ENCODE measurements at regions not wholly inside any gene's neighbourhood (a gene's known extent, or its start where the extent isn't known, plus 50 kb on each side); places are given as distances from the start of the nearest gene placed in this dataset.

DNA sequence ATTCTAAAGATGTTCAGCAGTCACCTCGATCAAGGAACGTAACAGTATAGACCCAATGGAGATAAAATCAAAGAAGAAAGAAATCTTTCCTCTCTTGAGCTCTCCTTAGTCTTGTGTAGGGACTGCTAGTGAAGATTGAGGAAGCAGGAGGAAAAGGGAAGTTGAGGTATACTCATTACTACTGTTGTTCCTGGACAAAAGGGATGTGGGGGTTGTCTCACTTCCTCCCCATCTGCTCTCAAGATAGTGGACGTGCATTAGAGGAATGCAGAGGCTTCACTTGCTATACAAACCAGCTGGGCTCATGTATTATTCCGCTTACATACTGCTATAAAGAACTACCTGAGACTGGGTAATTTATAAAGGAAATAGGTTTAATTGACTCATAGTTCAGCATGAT lies 208.9 kb upstream of the ARHGEF9 start:
- Histone ChIP-seq H3K9ac (ENCODE audit: low read depth, low read length) (no peak overlapping the region), H3K27ac (ENCODE audit: low read depth, low read length) (no peak overlapping the region), H3K9me3 (ENCODE audit: control insufficient read depth, insufficient read depth, low read length) (peaks cover 39% of the 10 kb centered on the region), H3K36me3 (ENCODE audit: control insufficient read depth, insufficient read depth, low read length) (no peaks in the 10 kb centered on the region), H3K4me3 (ENCODE audit: low read depth, low read length) (no peak overlapping the region), H3K27me3 (ENCODE audit: control insufficient read depth, insufficient read depth, low read length) (no peaks in the 10 kb centered on the region), H3K4me1 (ENCODE audit: control insufficient read depth, insufficient read depth, low read length) (no peaks in the 10 kb centered on the region)

GRCh38 chrX:63985906-63986305 lies 200.9 kb upstream of the ARHGEF9 start:
- no peaks in the 10 kb centered on the region for H3K4me1 ChIP-seq (ENCODE audit: control insufficient read depth, insufficient read depth, low read length)
- H3K36me3 ChIP-seq (ENCODE audit: control insufficient read depth, insufficient read depth, low read length) = no peaks in the 10 kb centered on the region
- no peak overlapping the region for H3K27ac ChIP-seq (ENCODE audit: low read depth, low read length)
- H3K9me3 ChIP-seq (ENCODE audit: control insufficient read depth, insufficient read depth, low read length) = peaks cover 33% of the 10 kb centered on the region
- H3K4me3 ChIP-seq (ENCODE audit: low read depth, low read length) = no peak overlapping the region
- H3K27me3 ChIP-seq (ENCODE audit: control insufficient read depth, insufficient read depth, low read length) = no peaks in the 10 kb centered on the region
- H3K9ac ChIP-seq (ENCODE audit: low read depth, low read length) = no peak overlapping the region

DNA sequence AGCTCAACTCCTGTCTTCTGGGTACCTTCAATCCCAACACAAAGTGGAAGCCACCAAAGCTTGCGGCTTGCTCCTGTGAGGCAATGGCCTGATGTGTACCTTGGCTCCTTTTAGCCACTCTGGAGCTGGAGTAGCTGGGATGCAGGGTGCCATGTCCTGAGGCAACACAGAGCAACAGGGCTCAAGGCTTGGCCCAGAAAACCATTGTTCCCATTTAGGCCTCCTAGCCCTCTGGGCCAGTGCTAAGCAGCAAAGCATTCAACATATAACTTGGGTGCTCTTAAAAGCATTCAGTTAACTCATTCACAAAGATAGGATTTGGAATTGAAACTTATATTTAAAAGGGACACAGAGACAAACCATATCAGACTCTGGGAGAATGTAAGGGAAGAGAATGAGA lies 194.5 kb upstream of the ARHGEF9 start:
- Histone ChIP-seq H3K4me1 (ENCODE audit: control insufficient read depth, insufficient read depth, low read length) (no peaks in the 10 kb centered on the region), H3K9ac (ENCODE audit: low read depth, low read length) (no peak overlapping the region), H3K4me3 (ENCODE audit: low read depth, low read length) (no peak overlapping the region), H3K27me3 (ENCODE audit: control insufficient read depth, insufficient read depth, low read length) (no peaks in the 10 kb centered on the region), H3K27ac (ENCODE audit: low read depth, low read length) (no peak overlapping the region), H3K36me3 (ENCODE audit: control insufficient read depth, insufficient read depth, low read length) (no peaks in the 10 kb centered on the region), H3K9me3 (ENCODE audit: control insufficient read depth, insufficient read depth, low read length) (peaks cover 70% of the 10 kb centered on the region)

DNA sequence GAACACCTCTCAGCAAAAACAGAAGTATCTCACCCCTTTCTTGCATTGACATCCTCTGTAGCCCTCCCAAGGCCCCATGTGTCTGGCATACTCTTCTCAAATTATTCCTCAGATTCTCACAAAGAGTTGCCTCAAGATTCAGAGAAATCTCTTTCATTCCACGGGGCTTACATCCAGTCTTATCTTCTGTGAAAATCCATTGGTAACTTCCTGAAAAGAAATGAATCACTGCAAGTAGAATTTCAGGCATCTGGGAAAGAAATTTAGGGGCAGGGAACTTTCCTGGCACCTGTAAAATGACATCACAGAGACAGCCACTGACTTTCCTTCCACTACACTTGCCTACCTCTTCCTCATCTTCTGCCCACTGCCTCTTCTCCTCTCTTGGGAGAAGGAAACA lies 182.5 kb upstream of the ARHGEF9 start:
- Histone ChIP-seq H3K27me3 (ENCODE audit: control insufficient read depth, insufficient read depth, low read length) (no peaks in the 10 kb centered on the region), H3K9ac (ENCODE audit: low read depth, low read length) (no peak overlapping the region), H3K27ac (ENCODE audit: low read depth, low read length) (no peak overlapping the region), H3K36me3 (ENCODE audit: control insufficient read depth, insufficient read depth, low read length) (no peaks in the 10 kb centered on the region), H3K9me3 (ENCODE audit: control insufficient read depth, insufficient read depth, low read length) (peaks cover 42% of the 10 kb centered on the region), H3K4me3 (ENCODE audit: low read depth, low read length) (no peak overlapping the region), H3K4me1 (ENCODE audit: control insufficient read depth, insufficient read depth, low read length) (no peaks in the 10 kb centered on the region)

DNA sequence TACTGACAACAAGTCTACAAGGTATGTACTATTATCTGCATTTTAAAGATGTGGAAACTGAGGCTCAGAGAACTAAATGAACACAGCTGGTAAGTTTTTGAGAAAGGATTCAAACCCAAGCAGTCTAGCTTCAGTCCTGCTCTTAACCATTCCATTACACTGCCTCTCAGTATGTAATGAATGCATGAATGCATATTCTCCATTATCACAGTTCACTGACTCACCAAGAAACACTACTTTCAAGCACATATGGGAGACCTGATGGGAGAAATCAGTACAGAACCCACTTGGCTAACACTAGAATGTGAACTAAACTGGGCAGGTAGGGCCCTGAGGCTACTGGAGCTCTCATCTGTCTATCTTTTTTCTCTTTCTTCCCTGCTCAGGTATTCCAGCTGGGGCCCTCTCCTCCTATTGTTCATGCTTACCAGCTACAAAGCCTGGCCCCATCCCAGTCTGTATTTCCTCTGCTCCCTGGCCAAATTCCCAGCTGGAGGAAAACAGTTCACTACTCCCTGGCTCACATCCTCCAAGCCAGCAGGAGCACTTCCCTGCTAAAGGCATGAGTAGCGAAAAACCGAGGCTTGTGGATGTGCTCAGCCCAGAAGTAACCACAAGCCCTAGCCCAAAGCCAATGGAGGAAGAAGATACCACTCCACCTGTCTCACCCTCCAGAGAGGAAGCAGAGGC lies 178.2 kb upstream of the ARHGEF9 start:
- Histone ChIP-seq H3K27ac (ENCODE audit: low read depth, low read length) (no peak overlapping the region), H3K9me3 (ENCODE audit: control insufficient read depth, insufficient read depth, low read length) (peaks cover 52% of the 10 kb centered on the region), H3K4me3 (ENCODE audit: low read depth, low read length) (no peak overlapping the region), H3K9ac (ENCODE audit: low read depth, low read length) (no peak overlapping the region), H3K27me3 (ENCODE audit: control insufficient read depth, insufficient read depth, low read length) (no peaks in the 10 kb centered on the region), H3K4me1 (ENCODE audit: control insufficient read depth, insufficient read depth, low read length) (peaks cover 12% of the 10 kb centered on the region; the same call in 1 of the 2 replicates), H3K36me3 (ENCODE audit: control insufficient read depth, insufficient read depth, low read length) (no peaks in the 10 kb centered on the region)

- H3K36me3 ChIP-seq (ENCODE audit: control insufficient read depth, insufficient read depth, low read length) = no peaks in the 10 kb centered on the region
- H3K27me3 ChIP-seq (ENCODE audit: control insufficient read depth, insufficient read depth, low read length) = no peaks in the 10 kb centered on the region
- no peak overlapping the region for H3K4me3 ChIP-seq (ENCODE audit: low read depth, low read length)
- peaks cover 55% of the 10 kb centered on the region for H3K9me3 ChIP-seq (ENCODE audit: control insufficient read depth, insufficient read depth, low read length)
- H3K4me1 ChIP-seq (ENCODE audit: control insufficient read depth, insufficient read depth, low read length) = peaks cover 12% of the 10 kb centered on the region; the same call in 1 of the 2 replicates
- no peak overlapping the region for H3K9ac ChIP-seq (ENCODE audit: low read depth, low read length)
- no peak overlapping the region for H3K27ac ChIP-seq (ENCODE audit: low read depth, low read length)
Observed at GRCh38 chrX:63961964-63962363, 176.9 kb upstream of the ARHGEF9 start.

GRCh38 chrX:63959975-63960374 lies 175.0 kb upstream of the ARHGEF9 start:
- Histone ChIP-seq H3K9me3 (ENCODE audit: control insufficient read depth, insufficient read depth, low read length) (peaks cover 51% of the 10 kb centered on the region), H3K9ac (ENCODE audit: low read depth, low read length) (no peak overlapping the region), H3K27ac (ENCODE audit: low read depth, low read length) (peak overlapping the region; percentile 28), H3K4me3 (ENCODE audit: low read depth, low read length) (0 out of 2 replicates have a peak overlapping the region, but pooled peaks have one; percentile 4), H3K27me3 (ENCODE audit: control insufficient read depth, insufficient read depth, low read length) (no peaks in the 10 kb centered on the region), H3K4me1 (ENCODE audit: control insufficient read depth, insufficient read depth, low read length) (peaks cover 12% of the 10 kb centered on the region; the same call in 1 of the 2 replicates), H3K36me3 (ENCODE audit: control insufficient read depth, insufficient read depth, low read length) (no peaks in the 10 kb centered on the region)

DNA sequence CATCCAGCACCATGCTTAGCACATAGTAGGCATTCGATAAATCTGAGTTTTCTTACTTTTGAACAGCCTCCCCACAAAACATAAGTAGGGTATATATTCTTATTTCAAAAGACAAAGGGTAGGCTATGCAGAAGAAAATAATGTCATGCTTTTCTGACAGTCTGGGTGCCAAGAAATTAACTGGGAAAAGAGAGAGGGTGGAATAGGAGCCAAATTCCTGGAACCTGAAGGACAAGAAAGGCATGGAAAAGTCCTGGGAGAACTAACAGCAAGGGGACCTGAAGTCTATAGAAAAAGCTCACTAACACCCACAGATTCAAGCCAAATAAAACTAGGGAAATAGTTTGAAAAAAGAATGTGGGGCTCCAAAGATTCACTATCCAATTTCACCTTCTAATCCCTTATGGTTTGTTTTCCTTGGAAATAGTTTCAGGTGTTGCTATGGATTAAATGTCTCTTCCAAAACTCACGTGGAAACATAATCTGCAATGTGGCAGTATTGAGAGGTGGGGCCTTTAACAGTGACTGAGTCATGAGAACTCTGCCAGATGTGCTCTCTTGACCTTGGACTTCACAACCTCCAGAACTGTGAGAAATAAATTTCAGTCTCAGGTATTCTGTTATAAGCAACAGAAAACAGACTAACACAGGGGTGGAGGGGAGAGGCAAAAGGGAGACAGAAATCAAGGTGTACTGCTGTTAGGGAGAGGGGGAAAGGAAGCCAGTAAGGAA lies 173.3 kb upstream of the ARHGEF9 start:
- Histone ChIP-seq H3K9ac (ENCODE audit: low read depth, low read length) (no peak overlapping the region), H3K4me3 (ENCODE audit: low read depth, low read length) (no peak overlapping the region), H3K36me3 (ENCODE audit: control insufficient read depth, insufficient read depth, low read length) (no peaks in the 10 kb centered on the region), H3K4me1 (ENCODE audit: control insufficient read depth, insufficient read depth, low read length) (peaks cover 12% of the 10 kb centered on the region; the same call in 1 of the 2 replicates), H3K27me3 (ENCODE audit: control insufficient read depth, insufficient read depth, low read length) (no peaks in the 10 kb centered on the region), H3K27ac (ENCODE audit: low read depth, low read length) (no peak overlapping the region), H3K9me3 (ENCODE audit: control insufficient read depth, insufficient read depth, low read length) (peaks cover 39% of the 10 kb centered on the region)

- peaks cover 7% of the 10 kb centered on the region; the same call in 1 of the 2 replicates for H3K4me1 ChIP-seq (ENCODE audit: control insufficient read depth, insufficient read depth, low read length)
- peaks cover 33% of the 10 kb centered on the region for H3K9me3 ChIP-seq (ENCODE audit: control insufficient read depth, insufficient read depth, low read length)
- no peak overlapping the region for H3K9ac ChIP-seq (ENCODE audit: low read depth, low read length)
- no peak overlapping the region for H3K4me3 ChIP-seq (ENCODE audit: low read depth, low read length)
- no peaks in the 10 kb centered on the region for H3K36me3 ChIP-seq (ENCODE audit: control insufficient read depth, insufficient read depth, low read length)
- no peak overlapping the region for H3K27ac ChIP-seq (ENCODE audit: low read depth, low read length)
- H3K27me3 ChIP-seq (ENCODE audit: control insufficient read depth, insufficient read depth, low read length) = no peaks in the 10 kb centered on the region
Observed at GRCh38 chrX:63935835-63936234, 150.8 kb upstream of the ARHGEF9 start.

- H3K9me3 ChIP-seq (ENCODE audit: control insufficient read depth, insufficient read depth, low read length) = peaks cover 40% of the 10 kb centered on the region
- peaks cover 7% of the 10 kb centered on the region; the same call in 1 of the 2 replicates for H3K4me1 ChIP-seq (ENCODE audit: control insufficient read depth, insufficient read depth, low read length)
- H3K27ac ChIP-seq (ENCODE audit: low read depth, low read length) = peak overlapping the region; percentile 39
- H3K9ac ChIP-seq (ENCODE audit: low read depth, low read length) = no peak overlapping the region
- H3K36me3 ChIP-seq (ENCODE audit: control insufficient read depth, insufficient read depth, low read length) = no peaks in the 10 kb centered on the region
- H3K4me3 ChIP-seq (ENCODE audit: low read depth, low read length) = no peak overlapping the region
- H3K27me3 ChIP-seq (ENCODE audit: control insufficient read depth, insufficient read depth, low read length) = no peaks in the 10 kb centered on the region
Observed at GRCh38 chrX:63934791-63935190, 149.8 kb upstream of the ARHGEF9 start.

DNA sequence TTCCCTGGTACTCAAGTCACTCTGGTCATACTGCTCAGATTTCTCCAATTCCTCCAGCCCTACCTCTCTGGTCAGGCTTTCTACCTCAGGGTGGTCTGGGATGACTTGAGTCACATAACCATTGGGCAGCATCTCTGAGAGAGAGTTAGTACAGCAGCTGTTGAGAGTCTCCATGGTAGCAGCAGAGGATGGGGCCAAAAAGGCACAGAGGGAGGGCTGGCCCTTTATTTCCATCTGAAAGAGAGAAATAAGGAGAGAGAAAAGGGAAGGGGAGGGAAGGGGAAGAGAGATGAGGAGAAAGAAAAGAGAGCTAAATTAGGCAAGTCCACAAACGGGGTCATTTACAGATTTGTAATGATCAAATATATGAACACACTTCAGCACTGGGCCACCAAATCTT lies 149.1 kb upstream of the ARHGEF9 start:
- H3K4me3 ChIP-seq (ENCODE audit: low read depth, low read length) = no peak overlapping the region
- H3K9ac ChIP-seq (ENCODE audit: low read depth, low read length) = no peak overlapping the region
- no peaks in the 10 kb centered on the region for H3K36me3 ChIP-seq (ENCODE audit: control insufficient read depth, insufficient read depth, low read length)
- peaks cover 7% of the 10 kb centered on the region; the same call in 1 of the 2 replicates for H3K4me1 ChIP-seq (ENCODE audit: control insufficient read depth, insufficient read depth, low read length)
- peak overlapping the region; percentile 39 for H3K27ac ChIP-seq (ENCODE audit: low read depth, low read length)
- H3K27me3 ChIP-seq (ENCODE audit: control insufficient read depth, insufficient read depth, low read length) = no peaks in the 10 kb centered on the region
- H3K9me3 ChIP-seq (ENCODE audit: control insufficient read depth, insufficient read depth, low read length) = peaks cover 40% of the 10 kb centered on the region

Measured in HUES48 (cell line).